ENCODE measurements at regions not wholly inside any gene's neighbourhood (a gene's known extent, or its start where the extent isn't known, plus 50 kb on each side); places are given as distances from the start of the nearest gene placed in this dataset.

GRCh38 chr10:89153971-89154370 lies 53.1 kb downstream of the CH25H start:
- no peak for DNase-seq (ENCODE audit: low read depth)

DNA sequence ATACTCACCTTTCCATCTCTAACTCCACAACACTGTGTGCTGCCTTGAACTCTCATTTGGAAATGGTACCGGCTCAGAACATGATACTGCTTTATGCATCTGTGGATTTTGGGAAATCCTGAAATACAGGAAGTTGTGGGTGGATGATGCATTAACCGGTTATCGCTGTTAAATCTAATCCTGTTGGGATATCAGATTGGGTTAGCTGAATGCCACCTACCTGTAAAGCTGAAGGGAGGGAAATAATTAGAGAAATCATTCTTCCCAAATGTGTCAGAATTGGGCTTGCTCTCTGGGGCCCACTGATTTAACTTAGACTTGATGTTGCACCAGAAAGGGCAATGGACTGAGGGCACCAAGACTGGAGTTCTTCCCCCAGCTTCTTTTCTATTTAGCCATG lies 54.0 kb downstream of the CH25H start:
- no peak for DNase-seq (ENCODE audit: low read depth)

DNA sequence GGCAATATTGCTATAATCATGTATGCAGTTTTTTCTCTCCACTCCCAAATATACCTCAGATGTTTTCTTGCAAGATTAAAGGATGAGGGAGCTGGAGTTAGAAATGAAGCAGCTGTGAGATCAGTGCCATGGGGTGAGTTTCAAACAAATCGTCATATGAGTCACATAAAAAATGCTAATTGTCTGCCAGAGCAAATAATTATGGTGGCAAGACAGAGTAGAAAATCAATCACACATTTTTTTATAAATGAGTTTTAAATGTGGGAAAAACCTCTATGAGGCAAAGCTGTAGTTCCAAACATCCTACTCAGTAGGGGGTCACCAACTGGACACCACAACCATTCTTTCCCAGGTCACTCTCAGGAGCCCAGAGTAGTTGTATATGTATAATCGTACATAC lies 55.3 kb downstream of the CH25H start:
- no peak for DNase-seq (ENCODE audit: low read depth)

DNA sequence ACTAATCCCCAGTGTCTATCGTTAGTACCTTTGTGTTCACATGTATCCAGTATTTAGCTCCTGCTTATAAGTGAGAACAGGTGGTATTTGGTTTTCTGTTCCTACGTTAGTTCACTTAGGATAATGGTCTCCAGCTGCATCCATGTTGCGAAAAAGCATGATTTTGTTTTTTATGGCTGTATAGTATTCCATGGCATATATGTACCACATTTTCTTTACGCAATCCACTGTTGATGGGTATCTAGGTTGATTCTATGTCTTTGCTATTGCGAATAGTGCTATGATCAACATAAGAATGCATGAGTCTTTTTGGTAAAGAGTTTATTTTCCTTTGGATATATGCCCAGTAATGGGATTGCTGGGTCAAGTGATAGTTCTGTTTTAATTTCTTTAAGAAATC lies 59.1 kb downstream of the CH25H start:
- DNase-seq (ENCODE audit: low read depth): no peak

DNA sequence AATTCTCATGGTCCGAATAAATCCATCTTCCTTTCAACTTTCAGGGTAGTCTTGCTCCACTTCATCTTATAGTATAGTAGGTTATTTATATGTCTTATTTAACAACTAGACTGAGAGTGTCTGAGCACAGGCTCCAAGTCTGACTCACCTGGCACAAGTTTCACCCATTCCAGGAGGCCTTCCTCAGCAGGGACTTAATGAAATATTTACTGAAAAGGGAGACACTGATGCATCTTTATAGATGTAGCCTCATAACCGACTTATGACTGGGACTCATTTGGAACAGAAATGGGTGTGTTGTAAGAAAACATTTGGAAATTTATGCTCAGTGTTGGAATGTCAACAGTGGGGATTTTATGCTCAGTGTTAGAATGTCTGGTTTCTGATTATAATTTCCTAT lies 59.9 kb downstream of the CH25H start:
- DNase-seq (ENCODE audit: low read depth): no peak

GRCh38 chr10:89144836-89145235 lies 62.3 kb downstream of the CH25H start:
- no peak for DNase-seq (ENCODE audit: low read depth)

- DNase-seq (ENCODE audit: low read depth): no peak
Observed at GRCh38 chr10:89142590-89142989, 64.5 kb downstream of the CH25H start.

DNA sequence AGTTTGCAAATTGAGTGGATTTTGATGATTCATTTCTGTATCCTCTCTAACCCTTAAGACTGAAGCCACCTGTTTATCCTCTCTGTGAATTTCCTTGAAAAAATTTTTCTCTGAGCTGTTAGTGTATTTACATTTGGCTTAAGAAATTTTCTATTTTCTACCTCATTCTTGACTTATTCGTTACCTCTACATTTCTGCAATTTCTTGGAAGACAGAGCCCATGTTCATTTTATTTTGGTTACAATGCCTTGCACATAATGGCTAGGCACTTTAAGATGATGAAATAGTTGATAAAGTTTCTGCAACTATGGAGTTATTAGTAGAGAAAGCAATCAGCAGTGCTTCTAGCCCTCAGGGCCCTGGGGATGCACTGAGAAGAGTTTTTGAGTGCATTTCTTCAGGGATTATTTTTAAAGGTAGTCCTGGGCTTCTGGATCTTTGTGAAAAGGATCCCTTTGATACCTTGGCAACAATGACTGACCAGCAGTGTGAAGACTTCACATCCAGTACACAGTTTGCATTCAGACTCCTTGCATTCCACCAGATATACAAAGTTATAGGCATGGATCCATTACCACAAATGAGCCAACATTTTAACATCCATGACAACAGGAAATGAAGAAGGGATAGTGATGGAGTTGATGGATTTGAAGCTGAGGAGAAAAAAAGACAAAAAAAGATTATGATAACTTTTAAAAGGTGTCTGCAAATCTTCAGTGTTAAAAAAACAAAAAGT lies 68.2 kb downstream of the CH25H start:
- DNase-seq (ENCODE audit: low read depth): no peak

- DNase-seq (ENCODE audit: low read depth): no peak
Observed at GRCh38 chr10:89134963-89135362, 72.2 kb downstream of the CH25H start.

DNA sequence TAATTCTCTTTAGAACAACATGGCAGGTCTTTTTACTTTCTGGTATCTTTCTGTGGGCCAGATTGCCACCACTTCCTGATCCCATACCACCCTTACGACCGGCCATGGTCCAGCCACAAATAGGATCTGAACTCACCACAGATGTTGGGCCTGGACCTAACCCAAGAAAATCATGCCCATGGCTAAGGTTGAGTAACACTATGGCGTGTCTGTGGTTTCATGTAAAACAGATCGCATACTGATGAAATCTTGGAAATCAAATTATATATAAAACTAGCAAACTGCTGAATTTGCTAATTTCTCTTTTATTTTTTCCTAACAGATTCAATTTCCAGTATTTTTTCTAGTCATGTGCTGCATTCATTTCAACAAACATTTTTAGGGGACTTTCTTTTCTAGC lies 77.2 kb downstream of the CH25H start:
- no peak for DNase-seq (ENCODE audit: low read depth)

GRCh38 chr10:89122433-89123051 lies 84.6 kb downstream of the CH25H start:
- no peak for DNase-seq (ENCODE audit: low read depth)

DNA sequence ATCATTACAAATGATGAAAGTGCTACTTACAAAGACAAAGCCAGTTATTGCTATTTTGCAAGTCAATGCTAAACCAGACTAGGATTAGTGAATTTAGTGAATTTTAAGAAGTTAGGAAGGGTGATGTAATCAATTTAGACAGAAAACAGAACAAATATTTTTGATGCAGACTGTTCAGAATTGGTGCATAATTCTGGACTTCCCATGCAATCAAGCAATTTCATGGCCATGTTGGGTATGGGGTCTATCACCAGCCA lies 85.4 kb downstream of the CH25H start:
- no peak for DNase-seq (ENCODE audit: low read depth)

- DNase-seq (ENCODE audit: low read depth): no peak
Observed at GRCh38 chr10:89120931-89121763, 86.0 kb downstream of the CH25H start.

DNA sequence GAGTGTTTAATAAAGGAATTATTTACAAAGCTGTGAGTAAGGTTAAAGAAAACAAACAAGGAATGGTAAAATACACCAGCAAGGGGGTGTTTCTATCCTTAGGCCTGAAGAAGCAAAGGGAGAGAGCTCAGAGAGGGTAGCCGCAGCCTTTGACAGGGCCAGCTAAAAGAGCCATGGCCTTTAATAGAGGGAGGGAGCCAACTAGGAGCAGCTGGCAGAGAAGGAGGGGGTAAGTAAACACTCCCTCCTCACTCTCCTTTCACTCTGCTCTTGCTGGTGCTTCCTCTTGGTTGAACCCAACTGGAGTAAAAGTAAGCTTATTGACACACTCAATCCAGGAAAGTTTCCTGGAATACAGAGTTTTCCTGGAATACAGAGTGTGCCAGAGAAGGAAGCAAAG lies 87.5 kb downstream of the CH25H start:
- DNase-seq (ENCODE audit: low read depth): no peak

GRCh38 chr10:89118091-89118490 lies 89.0 kb downstream of the CH25H start:
- DNase-seq (ENCODE audit: low read depth): no peak

DNA sequence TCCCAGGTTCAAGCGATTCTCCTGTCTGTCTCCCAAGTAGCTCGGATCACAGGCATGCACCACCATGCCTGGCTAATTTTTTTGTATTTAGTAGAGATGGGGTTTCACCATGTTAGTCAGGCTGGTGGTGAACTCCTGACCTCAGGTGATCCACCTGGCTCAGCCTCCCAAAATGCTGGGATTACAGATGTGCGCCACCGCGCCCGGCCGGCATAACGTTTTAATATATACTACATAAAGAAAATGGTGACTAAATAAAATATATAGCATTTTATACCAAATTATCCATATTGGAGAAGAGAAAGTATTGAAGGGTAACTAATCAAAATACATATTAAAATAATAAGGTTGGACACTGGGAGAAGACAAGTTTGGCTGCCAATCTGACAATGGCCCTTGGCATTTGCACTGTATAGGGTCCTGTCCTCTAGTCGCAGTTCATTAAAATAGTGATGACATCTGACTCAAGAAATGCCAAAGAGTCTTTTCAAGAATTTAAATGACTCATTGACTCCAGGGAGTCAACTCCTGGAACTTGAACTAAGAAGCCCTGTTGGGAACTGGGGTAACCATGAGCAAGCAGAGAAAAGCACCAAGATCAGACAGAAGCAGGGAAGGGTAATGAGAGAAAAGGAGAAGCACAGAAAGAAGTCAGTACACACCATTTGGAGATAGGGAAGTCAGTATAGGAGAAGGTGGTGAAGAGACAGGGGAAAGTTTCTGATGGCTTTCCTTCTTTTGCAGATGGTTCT lies 91.1 kb downstream of the CH25H start:
- no peak for DNase-seq (ENCODE audit: low read depth)

- no peak for DNase-seq (ENCODE audit: low read depth)
Observed at GRCh38 chr10:89114846-89115625, 92.1 kb downstream of the CH25H start.

GRCh38 chr10:89102735-89103134 lies 104.4 kb downstream of the CH25H start:
- no peak for DNase-seq (ENCODE audit: low read depth)

DNA sequence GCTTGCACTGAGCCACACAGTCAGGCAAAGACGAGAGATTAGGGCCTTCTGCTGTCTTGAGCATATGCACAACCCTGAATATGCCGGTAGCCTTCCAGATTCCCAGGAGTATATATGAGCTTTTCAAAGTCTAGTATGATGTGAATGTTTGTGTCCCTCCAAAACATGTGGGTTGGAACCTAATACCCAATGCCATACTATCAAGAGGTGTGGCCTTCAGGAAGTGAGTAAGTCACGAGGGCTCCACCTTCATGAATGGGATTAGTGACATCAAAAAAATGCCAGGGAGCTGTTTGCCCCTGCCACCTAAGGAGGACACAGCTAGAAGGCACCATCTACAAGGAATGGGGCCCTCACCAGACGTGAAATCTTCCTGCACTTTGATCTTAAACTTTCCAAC lies 105.2 kb downstream of the CH25H start:
- DNase-seq (ENCODE audit: low read depth): no peak

- no peak for DNase-seq (ENCODE audit: low read depth)
Observed at GRCh38 chr10:89100680-89101079, 106.4 kb downstream of the CH25H start.

DNA sequence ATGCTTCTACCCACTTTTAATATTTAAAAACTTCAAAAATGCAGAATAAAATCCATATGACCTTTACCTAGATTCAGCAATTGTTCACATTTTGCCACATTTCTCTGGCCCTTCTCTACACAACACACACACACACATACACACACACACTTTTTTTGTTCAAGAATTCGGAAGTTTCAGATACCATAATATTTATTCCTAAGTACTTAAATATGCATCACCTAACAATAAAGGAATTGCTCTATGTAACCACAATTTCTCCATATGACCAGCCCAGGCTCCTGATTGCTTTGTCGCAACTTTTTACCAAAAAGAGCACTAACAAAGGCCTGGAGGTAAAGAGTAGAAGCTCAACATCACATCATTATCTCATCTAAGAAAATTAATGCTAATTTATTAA lies 106.6 kb downstream of the FAS start:
- no peak for DNase-seq (ENCODE audit: low read depth)

All from activated T-helper 1 cell treated with Interleukin-2 at 50 U/mL for 16 hours (primary cell).